ENCODE measurements at regions not wholly inside any gene's neighbourhood (a gene's known extent, or its start where the extent isn't known, plus 50 kb on each side); places are given as distances from the start of the nearest gene placed in this dataset.

- DNase-seq = no peak
Measured at GRCh38 chr16:85294810-85295508, 182.7 kb upstream of the CIBAR2 start.

DNA sequence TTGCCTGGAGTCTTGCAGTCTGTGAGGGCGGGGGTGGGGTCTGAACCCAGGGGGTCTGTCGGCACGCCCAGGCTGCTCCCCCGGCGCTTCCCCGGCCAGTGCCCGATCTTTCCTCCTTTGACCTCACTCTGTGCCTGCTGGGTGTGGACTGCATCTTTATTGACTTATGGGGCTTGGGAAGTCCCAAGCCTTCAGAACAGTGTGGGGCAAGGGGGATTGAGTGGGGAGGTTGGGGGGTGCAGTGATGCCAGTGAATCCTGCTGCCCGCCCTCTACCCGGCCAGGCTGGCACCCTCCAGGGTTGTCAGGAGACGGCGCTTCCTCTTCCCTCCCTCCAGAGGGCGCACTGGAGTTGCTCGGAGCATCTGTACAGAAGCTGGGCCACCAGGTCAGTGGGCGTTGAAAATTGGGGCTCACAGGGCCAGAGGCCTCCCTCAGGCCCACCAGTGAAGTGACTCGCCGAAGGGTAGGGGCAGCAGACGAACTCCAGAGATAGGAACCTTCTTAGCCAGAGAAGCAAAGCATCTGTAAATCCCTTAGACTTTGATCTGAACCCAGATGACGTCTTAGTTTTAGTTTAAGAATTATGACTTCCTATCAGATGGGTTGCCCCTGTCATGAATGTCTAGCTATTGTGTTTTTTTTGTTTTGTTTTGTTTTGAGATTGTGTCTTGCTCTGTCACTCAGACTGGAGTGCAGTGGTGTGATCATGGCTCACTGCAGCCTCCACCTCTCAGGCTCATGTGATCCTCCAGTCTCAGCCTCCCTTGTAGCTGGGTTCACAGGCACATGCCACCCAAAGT, 184.8 kb upstream of the CIBAR2 start:
- DNase-seq = peak; percentile 53

- DNase-seq = no peak
Measured at GRCh38 chr16:85297881-85298280, 185.6 kb upstream of the CIBAR2 start.

DNA sequence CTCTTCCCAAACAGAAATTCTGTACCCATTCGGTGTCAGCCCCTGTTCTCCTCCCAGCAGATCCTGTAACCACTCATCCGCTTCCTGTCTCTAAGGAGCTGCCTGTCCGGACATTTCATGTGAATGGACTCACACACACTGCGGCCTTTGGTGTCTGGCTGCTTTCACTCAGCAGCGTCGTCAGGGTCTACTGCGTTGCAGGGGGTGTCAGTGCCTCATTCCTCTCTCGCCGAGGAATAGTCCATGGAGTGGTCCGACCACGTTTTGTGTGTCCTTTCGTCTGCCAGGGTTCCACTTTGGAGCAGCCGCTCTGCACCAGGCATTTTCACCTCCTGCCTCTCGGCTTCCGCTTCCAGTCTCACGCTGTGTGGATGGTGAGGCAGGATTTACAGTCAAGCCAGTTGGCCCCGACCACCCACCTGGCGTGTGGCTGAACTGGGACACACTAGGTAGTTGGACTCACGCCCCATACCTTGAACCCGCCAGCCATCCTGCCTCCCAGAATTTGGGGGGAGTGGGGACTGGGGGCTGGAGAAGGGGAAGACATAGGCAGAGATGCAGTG, 188.2 kb upstream of the CIBAR2 start:
- no peak for DNase-seq

DNA sequence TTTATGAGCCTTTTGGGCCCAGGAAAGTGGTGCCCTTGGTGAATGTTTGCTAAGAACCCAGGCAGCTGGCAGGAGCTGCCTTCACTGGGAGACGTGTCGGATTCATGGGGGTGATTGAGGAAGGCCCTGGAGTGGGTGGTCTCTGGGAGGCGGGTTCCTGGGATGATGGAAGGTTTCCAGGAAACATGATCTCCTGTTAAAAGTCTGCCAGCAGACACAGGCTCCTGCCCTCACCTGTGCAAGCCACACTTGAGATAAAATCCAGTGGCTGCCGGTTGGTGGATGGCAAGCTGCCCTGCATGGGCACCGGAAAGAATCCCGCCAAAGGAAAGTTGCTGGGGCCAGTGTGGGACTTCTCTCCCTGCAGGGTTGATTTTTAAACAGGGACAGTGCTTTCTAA, 189.0 kb upstream of the CIBAR2 start:
- DNase-seq = no peak

- no peak for DNase-seq
Measured at GRCh38 chr16:85302018-85302847, 190.0 kb upstream of the CIBAR2 start.

GRCh38 chr16:85302848-85303353, 190.6 kb upstream of the CIBAR2 start:
- no peak for DNase-seq

GRCh38 chr16:85303354-85303883, 191.1 kb upstream of the CIBAR2 start:
- peak; percentile 72 for DNase-seq

DNA sequence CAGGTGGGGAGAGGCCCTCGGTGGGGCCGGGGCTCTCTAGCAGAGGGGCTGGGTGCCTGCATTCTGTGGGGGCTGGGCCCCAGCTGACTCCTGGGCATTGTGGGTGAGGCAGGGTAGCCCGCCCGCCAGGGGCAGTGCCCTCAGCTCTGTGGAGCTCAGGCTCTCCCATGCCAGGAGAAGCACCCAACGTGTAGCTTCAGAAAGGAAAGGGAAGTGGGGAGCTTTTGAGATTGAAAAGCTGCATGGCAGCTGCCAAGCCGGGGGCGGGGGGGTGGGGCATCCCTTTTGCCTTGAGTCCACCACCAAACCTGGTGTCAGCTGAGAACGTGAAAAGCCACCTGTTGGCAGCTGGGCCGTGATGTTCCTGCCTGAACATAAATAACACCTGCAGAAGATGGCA, 192.1 kb upstream of the CIBAR2 start:
- no peak for DNase-seq

- DNase-seq = peak; percentile 69
Measured at GRCh38 chr16:85306071-85306792, 194.0 kb upstream of the CIBAR2 start.

DNA sequence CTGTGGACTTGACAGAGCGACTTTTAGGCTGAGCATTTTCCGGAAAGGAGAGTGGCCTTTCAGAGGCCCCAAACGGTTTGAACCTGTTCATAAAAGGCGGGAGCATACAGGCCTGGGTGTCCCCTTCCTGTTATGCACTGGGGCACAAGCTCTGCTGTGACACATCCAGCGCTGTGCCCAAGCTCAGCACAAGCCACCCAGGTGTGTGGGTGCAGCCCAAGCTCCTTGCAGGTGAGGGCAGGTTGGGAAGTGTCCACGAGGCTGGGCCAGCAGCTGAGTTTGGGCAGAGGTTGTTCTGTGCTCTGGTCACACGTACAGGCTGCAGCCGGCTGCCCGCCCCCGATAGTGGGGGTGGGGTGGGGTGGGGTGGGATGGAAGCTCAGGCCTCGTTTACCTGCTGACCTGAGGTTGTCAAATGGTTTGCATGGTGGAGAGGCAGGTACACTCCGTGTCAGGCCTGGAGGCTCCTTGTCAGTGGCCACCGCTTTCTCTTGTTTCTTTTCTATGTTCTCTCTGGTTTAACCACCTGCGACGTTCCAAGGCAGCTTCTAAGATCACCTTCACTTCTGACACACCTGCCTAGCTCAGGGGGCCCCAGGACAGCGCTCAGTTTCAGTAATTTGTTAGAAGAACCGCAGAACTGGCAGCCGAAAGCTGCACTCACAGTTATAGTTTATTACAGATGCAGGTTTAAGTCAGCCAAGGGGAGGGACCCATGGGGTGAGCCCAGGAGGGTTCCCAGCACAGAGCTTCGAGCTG, 194.7 kb upstream of the CIBAR2 start:
- no peak for DNase-seq

GRCh38 chr16:85307552-85308364, 195.5 kb upstream of the CIBAR2 start:
- no peak for DNase-seq

- no peak for DNase-seq
Measured at GRCh38 chr16:85308611-85309540, 196.6 kb upstream of the CIBAR2 start.

DNA sequence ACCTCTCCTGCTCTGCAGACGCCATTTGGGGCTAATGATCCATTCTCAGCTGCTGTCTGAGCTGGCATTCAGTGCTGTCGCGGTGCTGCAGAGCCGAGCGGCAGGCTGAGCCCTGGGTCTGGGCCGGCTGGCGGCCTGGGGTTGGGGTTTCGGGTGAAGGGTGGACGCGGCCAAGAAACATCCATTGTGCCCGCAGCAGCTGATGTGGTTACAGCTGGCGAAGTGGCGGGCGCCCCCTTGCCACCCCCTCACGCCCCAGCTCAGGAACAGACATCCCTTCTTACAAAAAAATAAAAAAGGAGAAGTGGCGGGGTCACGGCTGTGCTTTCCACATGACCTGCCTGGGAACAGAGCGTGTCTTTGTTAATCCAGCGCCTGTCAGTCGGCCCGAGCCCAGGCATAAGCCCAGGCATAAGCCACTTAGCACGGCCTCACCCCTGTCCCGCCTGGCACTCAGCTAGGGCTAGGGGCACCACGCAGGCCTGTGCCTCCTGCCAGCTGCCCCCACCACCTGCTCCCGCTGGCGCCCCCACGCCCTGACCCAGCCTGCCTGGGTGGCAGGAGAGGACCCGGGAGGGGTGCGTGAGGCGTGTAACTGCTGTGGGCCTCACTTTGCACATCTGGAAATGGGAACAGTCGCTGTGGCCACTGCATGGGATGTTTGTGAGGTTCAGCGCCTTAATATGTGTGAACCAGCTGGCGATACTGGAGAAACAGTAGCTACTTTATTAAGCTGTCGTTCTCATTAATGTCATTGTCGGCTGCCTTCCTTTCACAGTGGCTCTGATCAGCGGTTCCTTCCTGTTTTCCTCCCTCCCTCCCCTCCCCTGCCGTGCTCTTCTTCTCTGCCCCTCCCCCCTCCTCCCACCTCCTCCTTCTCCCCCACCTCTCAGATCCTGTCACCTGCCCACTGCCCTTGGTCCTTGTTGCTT, 197.7 kb upstream of the CIBAR2 start:
- no peak for DNase-seq

DNA sequence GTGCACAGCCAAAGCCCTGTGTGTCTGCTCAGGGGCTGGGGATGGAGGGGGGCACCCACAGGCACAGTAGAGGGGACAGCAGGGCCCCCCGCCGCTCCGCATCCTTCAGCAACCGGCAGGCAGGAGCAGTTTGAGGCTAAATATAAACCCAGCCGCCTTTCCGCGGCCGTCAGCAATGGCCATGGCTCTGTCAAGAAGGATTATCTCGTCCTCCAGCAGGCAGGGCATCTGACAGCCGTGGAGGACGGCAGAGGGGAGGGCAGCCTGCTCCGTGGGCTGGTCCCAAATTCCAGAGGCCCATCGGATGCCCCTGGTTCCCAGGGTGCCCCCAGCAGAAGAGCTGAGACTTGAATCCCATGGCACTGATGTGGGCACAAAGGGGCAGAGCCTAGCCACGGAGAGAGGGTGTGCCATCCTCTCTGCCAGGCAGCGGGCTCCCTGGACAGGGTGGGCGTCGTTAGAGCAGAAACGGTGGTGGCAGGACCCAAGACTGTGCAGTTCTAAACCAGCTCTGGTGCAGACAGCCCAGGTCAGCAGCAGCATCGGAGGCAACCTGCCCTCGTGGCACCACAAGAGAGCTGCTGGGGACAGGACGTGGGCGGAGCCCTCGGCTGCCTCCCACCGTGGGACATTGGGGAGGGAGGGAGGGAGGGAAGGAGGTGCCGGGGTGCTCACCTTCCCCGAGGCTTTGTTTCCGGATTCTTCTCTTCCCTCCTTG, 198.8 kb upstream of the CIBAR2 start:
- DNase-seq = no peak

DNA sequence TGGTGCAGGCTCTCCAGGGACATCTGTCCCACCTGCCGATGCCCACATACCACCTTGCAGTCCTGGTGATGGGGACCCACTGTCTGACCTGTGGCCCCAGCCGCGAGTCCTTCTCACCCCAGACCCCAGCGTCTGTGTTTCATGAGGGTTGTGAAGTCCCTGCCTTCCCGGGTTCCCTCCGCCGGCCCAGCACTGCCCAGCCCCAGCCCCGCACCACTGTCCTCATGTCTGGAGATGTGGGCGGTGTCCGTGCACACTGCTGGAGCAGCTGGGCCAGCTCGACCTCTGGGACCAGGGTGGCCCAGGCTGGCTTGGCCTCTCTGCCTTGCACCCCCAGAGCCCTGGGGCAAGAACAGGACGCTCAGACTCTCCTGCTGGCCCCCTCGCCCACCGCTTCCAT, 199.5 kb upstream of the CIBAR2 start:
- no peak for DNase-seq

- DNase-seq = no peak
Measured at GRCh38 chr16:85312174-85312573, 199.9 kb upstream of the CIBAR2 start.
